ENCODE measurements at regions not wholly inside any gene's neighbourhood (a gene's known extent, or its start where the extent isn't known, plus 50 kb on each side); places are given as distances from the start of the nearest gene placed in this dataset.

- Histone ChIP-seq H3K9me2 (replicated peaks; ENCODE audit: control insufficient read depth, low read length) (no peaks in the 10 kb centered on the region), H3F3A (ENCODE audit: control insufficient read depth, insufficient read depth) (no peaks in the 10 kb centered on the region), H3K79me2 (ENCODE audit: control insufficient read depth, low read length) (no peaks in the 10 kb centered on the region; the same call in 1 of the 2 replicates), H3K27ac (ENCODE audit: low read depth, low read length) (no peak overlapping the region), H3K4me1 (ENCODE audit: control insufficient read depth, low read length) (peaks cover 9% of the 10 kb centered on the region), H4K20me1 (ENCODE audit: control insufficient read depth, insufficient read depth, low read depth, low read length) (no peaks in the 10 kb centered on the region), H3K27me3 (ENCODE audit: control insufficient read depth, low read length) (peaks cover 39% of the 10 kb centered on the region), H3K36me3 (ENCODE audit: control insufficient read depth, low read length) (no peaks in the 10 kb centered on the region), H3K9me3 (ENCODE audit: control insufficient read depth, insufficient read depth, low read length) (no peaks in the 10 kb centered on the region), H3K4me3 (ENCODE audit: low read length) (no peak overlapping the region), H3K4me2 (ENCODE audit: low read length) (no peak overlapping the region)
- TF ChIP-seq CTCF (IDR thresholded peaks at IDR 0.05; ENCODE audit: low read depth, low read length, poor library complexity, severe bottlenecking), result no peak
- TF ChIP-seq EZH2phosphoT487 (IDR thresholded peaks at IDR 0.05; ENCODE audit: borderline replicate concordance, low read length), result no peak
Observed at GRCh38 chr9:129489838-129490582, 130.9 kb downstream of the C9orf50 start.

GRCh38 chr9:129487658-129488483 lies 133.0 kb downstream of the C9orf50 start:
- peaks cover 9% of the 10 kb centered on the region for H3K4me1 ChIP-seq (ENCODE audit: control insufficient read depth, low read length)

More at GRCh38 chr9:129487658-129488483, 133.0 kb downstream of the C9orf50 start:
- no peaks in the 10 kb centered on the region for H3F3A ChIP-seq (ENCODE audit: control insufficient read depth, insufficient read depth)
- H3K9me3 ChIP-seq (ENCODE audit: control insufficient read depth, insufficient read depth, low read length), result no peaks in the 10 kb centered on the region
- peak overlapping the region; percentile 67 for H3K4me2 ChIP-seq (ENCODE audit: low read length)
- H3K27ac ChIP-seq (ENCODE audit: low read depth, low read length), result no peak overlapping the region
- H4K20me1 ChIP-seq (ENCODE audit: control insufficient read depth, insufficient read depth, low read depth, low read length), result no peaks in the 10 kb centered on the region
- H3K36me3 ChIP-seq (ENCODE audit: control insufficient read depth, low read length), result no peaks in the 10 kb centered on the region
- no peaks in the 10 kb centered on the region; the same call in 1 of the 2 replicates for H3K79me2 ChIP-seq (ENCODE audit: control insufficient read depth, low read length)
- no peaks in the 10 kb centered on the region for H3K9me2 ChIP-seq (replicated peaks; ENCODE audit: control insufficient read depth, low read length)
- TF ChIP-seq EZH2phosphoT487 (IDR thresholded peaks at IDR 0.05; ENCODE audit: borderline replicate concordance, low read length), result 0 out of 2 replicates have a peak, but pooled peaks have one; percentile 32
- no peak for TF ChIP-seq CTCF (IDR thresholded peaks at IDR 0.05; ENCODE audit: low read depth, low read length, poor library complexity, severe bottlenecking)
- H3K27me3 ChIP-seq (ENCODE audit: control insufficient read depth, low read length), result peaks cover 48% of the 10 kb centered on the region
- peak overlapping the region; percentile 60 for H3K4me3 ChIP-seq (ENCODE audit: low read length)

Measured in DOHH2 (cell line).